Ureter (tissue), 1 donor: ENCODE measurements at regions not wholly inside any gene's neighbourhood (a gene's known extent, or its start where the extent isn't known, plus 50 kb on each side); places are given as distances from the start of the nearest gene placed in this dataset.

Experiments used
- DNase-seq: peaks from one replicate; pipeline ENCODE4 v3.0.0-alpha.2; 2020; ENCODE audit warnings: low spot score
- donor health status: DM: yes; HTN: yes; CAD: no.

DNA sequence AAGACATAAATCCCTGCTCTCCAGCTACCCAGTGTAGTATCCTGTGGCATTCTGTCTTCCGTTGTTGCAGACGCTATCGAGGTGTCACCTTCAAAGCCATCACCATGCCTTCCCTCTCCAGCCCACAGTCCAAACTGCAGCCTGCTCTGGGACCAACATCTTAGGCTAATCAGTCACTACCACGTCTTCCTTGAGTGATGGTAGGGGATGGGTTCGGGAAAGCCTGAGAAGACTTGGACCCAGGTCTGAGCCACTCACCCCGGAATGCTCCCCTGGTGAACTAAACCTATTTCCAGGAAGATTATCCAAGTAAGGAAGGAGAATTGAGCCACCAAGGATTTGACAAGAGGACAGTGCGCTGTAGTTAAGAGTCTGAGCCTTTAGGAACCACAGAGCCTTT, 52.9 kb upstream of the IRX1 start:
- DNase-seq, result no peak

DNA sequence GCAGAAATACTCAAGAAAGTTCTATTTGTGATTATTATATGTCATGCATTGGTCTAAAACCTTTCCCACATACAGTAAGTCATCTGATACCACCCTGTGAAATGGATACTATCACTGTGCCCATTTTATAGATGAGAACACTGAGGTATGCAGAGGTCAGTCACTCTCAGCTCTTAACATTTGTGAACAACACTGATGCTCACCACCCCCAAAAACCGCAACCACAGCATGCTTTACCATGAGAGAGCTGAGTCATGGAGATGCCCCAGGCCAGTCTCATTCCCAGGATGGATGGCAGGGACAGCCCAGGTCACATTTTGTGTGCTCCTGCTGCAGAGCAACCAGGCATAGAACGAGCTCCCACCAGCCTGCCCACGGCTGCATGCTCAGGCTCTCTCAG, 53.5 kb upstream of the IRX1 start:
- DNase-seq, result no peak

DNA sequence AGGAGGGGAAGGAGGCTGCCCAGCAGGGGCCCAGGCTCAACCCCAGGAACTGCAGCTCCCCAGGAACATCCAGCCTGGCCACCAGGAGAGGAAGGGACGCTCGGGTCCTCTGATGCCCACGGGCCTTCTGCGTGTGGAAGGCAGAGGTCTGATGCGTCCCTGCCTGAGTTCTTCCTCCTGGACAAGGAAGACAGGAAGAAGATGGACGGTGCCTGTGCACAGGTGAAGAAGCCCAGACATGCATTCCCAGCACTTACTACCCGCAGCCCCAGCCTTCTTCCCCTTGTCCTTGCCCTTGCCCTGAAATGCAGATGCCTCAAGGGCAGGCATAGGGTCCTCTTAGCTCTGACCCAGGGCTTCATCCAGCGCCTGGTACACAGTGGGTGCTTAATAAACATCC, 56.7 kb upstream of the IRX1 start:
- no peak for DNase-seq

DNA sequence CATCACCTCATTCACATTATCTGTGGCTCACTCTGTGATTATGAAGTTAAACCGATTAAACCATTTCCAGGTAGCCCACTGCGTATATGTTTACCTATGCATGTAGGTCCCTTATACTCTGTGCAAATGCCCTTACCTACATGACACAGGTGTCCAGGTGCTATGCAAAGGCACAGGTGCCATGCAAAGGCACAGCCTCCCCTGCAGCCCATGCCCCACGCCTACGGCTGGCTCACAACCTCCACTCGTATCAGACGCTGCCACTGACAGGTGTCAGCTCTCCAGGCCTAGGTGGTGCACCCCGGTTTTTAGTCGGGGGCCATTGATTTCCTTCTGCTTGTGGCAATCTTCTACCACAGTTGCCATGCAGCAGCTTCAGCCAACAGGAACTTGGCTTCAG, 57.7 kb upstream of the IRX1 start:
- no peak for DNase-seq

DNA sequence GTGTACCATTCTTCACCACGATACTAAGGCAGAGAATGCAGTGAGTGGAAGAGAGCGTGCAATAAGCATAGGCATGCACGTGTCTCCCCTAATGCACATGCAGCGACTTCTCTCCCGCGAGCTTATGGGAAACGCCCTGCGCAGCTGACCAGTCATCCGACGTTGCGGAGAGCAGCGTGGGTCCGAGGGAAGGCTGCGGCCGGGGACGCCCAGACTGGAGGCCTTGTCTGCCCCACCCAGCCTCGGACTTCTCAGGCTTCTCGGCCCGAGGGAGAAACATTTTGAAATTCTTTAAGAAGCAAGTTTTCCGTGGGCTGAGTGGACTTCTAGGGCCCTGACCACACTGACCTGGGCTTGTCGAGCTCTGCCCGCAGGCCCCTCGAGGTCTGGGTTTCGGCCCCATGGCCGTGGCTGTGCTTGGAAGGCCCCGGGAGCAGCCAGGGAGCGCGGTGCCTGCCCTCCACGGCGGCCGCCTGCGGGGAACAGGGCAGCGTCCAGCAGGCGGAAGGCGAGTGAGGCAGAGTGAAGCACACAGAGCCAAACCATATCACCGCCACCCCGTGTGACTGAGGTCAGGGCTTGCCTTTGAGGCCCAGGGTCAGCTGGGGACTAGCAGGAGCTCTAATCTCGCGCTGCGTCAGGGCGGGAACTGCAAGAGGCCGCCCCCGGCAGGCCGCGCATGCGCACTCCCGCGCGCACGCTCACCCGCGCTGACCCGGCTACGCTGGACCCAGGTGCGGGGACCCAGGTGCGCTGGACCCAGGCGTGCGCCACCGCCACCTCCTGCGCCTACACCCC, 60.0 kb upstream of the IRX1 start:
- DNase-seq, result no peak

DNA sequence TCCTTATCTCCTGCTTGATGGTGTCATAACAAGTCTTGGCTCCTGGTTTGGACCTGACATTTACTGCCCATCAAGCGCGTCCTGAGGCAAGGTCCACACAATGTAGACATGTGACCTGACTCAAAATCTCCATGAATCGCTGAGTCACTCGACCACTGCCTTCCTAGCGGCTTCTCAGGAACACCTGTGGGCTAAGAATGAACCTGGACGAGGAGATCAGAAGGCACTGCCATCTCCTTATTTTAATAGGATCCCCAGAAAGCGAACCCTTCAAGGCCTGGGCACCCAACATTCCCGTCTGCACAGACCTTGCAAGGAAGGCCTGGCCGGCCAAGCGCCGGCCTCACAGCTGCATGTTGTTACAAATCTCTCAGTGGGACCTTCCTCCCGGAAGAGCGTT, 60.6 kb upstream of the IRX1 start:
- no peak for DNase-seq

DNA sequence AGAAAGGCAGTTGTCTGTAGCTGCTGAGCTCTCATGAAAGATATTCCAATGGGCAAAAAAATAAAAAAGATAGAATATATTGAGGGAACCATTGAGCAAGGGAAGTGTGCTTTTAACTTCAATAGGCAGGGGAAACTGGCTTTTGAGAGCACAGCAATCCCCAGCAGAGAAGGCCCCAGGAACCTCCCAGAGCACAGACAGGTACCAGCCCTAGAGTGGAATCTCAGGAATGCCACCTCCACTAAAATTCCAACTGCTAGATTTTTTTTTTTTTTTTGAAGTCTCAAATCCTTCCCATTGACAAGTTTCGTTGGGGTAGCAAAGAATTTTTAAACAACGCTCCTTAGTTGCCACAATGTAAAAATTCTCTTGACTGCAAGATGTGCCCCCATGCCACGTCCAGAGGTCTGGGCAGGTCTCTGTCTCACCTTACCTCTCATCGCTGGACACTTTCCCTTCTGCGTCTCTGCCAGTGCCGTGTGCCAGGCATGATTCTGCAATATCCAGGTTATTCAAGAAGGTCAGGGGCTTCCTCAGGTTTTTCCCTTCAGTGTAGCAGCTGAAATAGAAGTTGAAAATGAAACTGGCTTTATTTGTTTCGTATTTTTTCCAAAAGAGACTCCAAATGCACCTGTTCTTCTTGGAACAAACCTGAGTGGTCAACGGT, 64.2 kb upstream of the IRX1 start:
- no peak for DNase-seq

DNA sequence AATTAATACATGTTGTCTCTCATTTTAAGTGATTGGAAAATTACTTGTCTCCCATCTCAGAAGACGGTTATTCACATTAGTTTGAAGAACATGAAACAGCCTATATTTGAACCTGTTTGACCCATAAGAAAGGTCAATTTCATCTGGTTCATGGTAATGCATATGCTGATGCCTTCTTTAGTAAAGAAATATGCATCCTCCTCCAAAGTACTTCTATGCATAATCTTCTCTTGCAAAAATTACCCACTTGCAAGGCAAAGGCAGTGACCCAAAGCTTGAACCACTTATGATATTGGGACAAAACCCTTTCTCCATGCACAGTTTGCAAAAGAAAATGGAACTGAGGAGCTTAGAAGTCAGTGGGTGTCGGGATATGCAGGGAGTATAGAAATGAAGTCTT, 65.4 kb upstream of the IRX1 start:
- no peak for DNase-seq

DNA sequence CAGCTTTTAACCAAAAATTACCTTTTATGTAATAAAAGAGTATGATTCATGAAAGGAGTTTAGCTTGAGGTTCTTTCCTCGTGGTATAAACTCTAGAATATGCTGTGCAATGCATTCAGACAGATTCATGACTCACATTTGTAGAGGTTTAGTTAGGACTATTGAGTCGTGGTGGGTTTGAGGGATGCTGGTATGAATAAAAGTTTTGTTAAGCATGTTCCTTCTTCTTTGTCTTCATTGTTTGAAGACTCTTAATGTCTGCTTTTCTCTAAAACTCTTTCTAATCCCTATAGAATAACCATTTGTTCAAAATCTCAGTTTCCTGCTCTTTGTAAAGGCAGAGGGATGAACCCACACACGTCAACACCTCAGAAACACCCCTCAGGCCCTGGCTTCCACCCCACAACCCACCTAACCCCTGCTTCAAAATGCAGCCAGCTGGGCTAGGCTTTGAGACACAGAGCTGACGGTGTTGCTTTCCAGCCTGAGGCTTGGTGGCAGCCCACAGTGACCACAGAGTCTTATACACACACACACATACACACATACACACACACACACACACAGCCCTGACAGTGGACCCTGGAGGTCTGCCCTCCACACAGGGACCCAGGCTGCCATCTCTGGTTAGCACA, 69.0 kb upstream of the IRX1 start:
- no peak for DNase-seq

DNA sequence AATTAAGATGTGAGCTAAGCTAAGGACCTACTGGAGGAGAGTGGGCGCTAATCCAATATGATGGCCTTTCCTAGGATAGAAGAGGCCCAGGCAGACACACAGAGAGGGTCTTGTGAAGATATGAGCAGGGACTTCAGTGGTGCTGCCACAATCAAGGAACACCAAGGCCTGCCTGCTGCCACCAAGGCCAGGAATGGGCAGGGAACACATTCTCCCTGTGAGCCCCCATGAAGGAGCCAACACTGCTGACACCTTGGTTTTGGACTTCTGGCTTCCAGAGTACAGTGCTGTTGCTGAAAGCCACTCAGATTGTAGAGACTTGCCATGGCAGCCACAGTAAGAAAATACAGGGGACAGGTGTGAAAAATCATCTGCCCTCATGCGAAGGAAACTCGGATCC, 73.1 kb upstream of the IRX1 start:
- no peak for DNase-seq

DNA sequence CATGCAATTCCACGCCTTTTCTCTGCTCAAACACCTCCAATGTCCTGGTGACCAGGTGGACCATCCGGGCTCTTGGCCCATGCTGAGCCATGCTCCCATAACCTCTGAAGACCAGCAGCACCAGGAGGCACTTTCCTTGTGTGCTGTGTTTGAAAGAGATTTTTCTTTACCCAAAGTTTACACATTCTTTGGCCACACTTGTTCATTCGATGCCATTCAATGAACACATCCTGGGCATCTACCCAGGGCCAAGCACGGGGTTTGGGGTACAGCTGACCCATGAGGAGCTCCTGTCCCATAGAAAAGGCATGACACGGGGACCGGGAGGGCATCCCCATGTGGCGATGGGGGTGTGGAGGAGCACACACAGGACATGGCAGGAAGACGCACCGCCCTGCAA, 77.1 kb upstream of the IRX1 start:
- no peak for DNase-seq

DNA sequence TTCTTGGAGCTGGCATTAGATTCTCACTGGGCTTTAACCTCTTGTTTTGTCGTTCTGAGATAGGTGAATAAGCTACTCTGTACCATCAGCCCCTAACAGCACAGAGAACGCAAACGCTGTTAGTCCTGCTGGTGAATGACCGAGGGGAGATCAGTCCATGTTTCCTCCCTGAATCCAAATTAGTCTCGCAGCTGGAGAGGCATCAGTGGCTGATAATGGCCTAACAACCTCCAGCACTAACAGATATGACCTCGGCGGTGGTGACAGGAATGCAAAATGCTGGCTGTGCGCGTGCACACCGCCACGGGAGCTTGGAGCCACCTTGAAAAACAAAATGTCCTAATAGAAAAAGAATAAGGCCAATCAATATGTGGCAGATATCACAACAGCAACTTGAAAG, 77.6 kb upstream of the IRX1 start:
- no peak for DNase-seq

DNA sequence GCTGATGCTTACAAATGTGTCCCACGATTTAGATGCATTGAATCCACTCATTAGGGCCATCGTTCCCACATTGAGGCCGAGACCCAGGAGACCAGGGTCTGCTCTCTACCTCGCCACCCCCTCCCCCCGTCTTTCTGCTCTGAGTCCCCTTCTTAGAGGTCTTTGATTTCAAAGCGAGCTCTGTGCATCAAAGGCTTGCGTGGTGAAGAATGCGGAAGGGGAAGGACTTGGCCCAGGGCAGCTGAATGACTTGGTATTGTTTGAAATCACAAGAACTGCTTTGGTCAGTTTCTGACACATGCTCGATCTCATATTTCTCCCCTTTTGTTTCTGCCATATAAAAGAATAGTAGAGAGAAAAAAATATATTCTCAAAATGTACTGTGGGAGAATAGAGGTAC, 78.3 kb upstream of the IRX1 start:
- DNase-seq, result no peak

DNA sequence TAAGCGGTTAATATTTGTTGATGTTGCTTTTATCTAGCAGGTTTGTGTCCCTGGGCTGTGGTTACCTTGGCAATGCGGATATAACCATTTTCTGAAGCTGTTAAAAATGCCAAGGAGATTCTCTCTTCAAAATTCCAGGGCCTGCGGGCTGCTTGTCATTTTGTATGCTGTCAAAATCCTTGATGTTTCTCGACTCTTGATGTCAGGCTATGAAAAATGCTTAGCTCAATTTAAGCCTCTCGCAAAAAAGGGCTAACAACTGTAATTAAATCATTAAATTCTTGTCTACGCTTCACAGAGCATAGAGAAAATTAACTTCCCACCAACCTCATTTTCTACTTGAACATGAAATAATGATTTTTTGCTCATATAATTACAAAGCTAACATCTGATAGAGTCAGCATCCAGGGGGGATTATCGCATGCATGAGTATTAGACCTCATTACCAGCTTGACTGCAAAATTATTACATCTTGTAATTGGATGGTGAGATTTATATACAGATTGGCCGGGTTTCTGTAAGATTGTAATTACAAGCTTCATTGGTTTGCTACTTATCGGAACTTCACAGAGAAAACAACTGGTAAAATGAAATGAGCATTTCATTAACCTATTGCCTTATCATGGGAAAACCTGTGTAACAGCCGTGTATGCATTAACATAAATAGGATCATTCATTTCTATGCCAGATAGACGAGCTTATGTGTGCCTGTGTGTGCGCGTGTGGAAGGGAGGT, 83.1 kb upstream of the IRX1 start:
- no peak for DNase-seq

DNA sequence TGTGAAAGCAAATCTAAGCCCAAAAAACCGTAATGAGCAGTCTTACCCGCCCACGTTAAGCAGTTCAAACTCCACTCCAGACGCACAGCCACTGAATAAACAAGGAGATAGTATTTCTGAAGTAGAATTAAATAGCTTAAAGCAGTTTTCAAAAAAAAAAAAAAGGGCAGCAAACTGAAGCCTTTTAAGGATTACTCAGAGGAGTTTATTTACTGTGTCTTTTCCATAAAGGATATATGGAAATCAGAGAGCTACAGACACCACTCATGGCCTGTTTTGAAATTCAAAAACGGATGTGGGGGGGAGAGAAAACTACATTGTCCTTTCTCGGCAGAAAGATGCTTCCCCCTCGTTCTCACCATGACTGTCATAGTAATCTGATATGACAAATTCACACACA, 83.7 kb upstream of the IRX1 start:
- DNase-seq, result no peak

DNA sequence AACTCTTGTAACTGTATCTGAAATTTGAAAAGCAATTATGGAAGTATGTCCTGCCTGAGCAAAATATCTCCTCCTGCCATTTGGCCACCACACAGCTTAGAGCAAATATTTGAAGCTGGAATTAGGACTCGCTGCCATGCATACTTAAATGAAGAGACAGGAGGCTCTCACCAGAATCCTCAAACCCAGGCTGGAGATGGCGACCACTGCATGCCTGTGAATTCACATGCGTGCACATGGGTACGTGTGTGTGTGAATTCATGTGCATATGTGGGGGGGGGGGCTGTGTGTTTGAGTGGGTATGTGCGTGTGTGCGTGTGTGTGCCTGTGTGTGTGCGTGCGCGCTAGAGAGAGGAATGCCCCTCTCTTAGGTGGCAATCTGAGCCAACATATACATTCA, 84.1 kb upstream of the IRX1 start:
- DNase-seq, result no peak

DNA sequence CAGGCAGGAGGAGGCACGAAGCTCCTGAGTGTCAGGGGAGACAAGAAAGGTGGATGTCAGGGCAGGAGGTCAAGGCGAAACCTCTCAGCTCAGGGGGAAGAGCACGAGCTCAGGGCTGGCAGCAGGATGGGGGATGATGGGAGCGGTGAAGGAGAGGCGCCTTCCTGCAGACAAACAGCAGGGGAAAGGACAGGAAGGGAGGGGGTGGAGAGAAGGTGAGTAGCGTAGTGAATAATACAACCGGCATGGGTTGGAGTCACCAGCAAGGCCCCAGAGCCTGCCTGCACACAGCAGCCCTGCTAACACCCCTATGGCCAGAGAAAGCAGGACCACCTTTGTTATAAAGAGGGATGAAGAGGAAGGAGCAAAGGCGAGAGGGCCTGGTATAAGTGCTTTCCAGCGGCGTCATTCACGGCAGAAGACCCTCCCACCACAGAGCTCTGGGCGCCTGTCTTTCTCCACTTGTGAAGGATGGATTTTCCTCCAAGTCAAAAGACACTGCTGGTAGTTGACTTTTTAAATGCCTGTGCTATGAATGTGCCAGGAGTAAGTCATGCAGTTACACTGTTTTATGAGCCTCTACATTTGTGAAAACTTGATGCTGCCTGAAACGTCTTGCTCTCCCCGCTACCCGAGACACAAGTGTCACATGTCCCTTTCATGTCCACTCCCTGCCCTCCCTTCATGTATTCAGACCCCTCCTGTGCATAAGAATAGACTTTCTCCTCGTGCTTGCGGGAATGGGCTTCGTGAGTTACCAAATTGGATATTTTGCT, 84.8 kb upstream of the IRX1 start:
- no peak for DNase-seq

DNA sequence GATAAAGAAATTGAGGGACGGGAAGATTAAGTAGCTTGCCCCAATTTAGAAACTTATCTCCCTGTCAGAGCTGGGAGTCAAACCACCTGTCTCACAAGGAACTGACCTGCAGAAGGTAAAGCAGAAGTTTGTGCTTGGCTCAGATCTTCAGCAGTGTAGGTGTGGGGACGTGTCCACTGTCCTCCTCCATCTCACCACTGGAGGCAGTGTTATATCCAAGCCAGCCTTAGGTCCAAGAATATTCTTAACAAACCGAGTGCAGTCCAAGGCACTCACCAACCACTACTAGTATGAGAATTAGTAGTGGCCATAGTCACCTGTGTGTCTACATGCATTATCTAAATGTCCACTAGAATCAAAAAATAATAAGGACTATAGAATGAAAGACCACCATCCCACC, 86.3 kb upstream of the IRX1 start:
- DNase-seq, result no peak

DNA sequence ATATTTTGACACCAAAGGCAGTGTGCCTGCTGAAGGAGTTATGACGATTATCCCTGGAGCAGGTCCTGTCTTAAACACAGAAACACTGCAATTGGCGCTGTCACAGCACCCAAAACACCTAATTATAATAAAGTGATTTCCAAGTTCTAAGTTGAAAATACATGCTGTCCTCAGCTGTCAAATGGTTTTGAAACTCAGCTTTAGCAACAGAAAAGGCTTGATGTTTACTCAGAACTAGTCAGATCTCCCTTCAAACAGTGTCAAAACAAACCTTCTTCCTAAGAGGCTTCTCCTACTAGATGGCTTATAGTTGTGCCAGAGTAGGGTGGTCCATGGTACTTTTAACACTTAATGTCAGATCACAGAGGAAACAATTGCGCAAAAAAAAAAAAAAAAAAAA, 87.2 kb upstream of the IRX1 start:
- DNase-seq, result no peak

DNA sequence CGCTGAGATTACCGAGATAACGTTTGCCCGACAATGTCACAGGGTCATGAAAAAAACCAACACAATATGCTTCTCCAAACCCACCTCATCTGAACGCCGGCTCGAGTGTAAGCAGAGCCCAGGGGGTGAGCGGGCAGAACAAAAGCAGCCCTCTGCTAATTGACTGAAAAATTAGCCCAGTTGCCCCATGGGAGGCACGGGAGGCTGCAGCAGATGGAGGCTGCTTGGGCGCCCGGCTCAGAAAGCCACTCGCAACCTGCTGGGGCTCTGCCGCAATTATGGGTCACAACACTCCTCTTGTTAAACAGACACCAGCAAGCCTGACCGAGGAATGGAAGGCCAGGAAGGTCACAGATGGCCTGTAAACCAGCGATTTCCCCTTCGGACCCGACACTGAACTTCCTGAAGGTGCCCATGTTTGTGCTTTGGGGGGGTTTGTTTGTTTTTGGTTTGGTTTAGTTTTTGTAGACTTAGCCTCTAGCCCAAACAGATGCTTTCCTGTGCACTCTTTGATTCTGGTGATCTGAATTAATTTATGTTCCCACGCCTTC, 104.6 kb upstream of the IRX1 start:
- no peak for DNase-seq

DNA sequence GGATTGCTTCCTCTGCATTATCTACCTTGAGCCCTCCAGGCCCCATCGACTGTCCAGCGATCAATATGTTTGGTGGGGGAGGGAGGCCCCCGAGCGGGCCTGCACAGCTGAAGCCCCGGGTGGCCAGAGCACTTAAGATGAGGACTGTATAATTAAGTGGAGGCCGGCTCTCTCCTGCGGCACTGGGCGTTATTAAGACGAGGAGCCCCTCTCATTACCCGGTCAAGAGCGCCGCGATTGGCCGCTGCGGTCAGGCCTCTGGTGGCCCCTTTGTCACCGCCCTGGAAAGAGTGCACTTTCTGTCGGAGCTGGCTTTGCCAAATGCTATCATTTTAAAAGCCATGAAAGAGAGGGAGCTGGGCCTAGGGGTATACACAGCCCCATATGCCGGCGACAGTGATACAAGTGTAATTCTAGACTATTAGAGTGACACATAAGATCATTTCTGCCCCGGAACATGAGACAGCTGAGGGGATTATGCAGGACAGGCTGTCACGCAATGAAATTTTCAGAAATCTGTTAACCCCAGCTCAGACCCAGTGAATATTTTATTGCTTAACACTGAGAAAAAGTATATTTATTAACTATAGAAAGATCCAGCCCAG, 106.3 kb upstream of the IRX1 start:
- DNase-seq, result no peak
